Ishikawa (cell line): ENCODE measurements at regions not wholly inside any gene's neighbourhood (a gene's known extent, or its start where the extent isn't known, plus 50 kb on each side); places are given as distances from the start of the nearest gene placed in this dataset.

ENCODE experiments used
- EGR1 ChIP-seq: IDR thresholded peaks from 2 replicates; pipeline ENCODE4 v1.6.1; 2012
- EP300 ChIP-seq: IDR thresholded peaks from 2 replicates; pipeline ENCODE4 v1.6.1; 2012; ENCODE audit warnings: borderline replicate concordance
- FOXM1 ChIP-seq: IDR thresholded peaks from 2 replicates; pipeline ENCODE4 v1.6.1; 2012; ENCODE audit warnings: low read depth, borderline replicate concordance
- TAF1 ChIP-seq: IDR thresholded peaks from 2 replicates; pipeline ENCODE4 v1.6.1; 2012; ENCODE audit warnings: low read depth, mild to moderate bottlenecking
- YY1 ChIP-seq: IDR thresholded peaks from 2 replicates; pipeline ENCODE4 v1.6.1; 2012; ENCODE audit warnings: low read depth

DNA sequence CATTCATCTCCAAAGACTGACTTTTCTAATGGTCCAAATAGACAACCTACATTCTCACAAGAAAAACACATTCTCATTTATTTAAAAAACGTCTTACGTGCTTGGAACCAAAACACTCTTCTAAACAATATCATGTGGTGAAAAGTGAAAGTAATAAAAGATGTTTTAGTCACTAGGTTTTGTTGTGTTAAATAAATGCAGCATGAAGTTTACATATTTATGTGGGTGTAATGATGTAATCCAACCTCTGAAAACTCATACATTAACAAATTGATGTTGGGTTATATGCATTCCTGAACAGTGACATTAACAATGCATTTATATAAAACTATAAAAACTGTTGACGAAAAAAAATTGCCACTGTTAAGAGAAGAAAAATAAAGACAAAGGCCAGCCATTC, 55.1 kb upstream of the ACVR2A start:
- TF ChIP-seq EP300, result no peak
- TF ChIP-seq FOXM1, result no peak
- no peak for TF ChIP-seq YY1
- TF ChIP-seq TAF1, result no peak
- no peak for TF ChIP-seq EGR1
